ENCODE measurements at regions not wholly inside any gene's neighbourhood (a gene's known extent, or its start where the extent isn't known, plus 50 kb on each side); places are given as distances from the start of the nearest gene placed in this dataset.

GRCh38 chr6:115717062-115717461 lies 343.6 kb downstream of the FRK start:
- DNase-seq: no peak

- no peak for DNase-seq
Observed at GRCh38 chr6:115712291-115712961, 348.3 kb downstream of the FRK start.

GRCh38 chr6:115708850-115709249 lies 351.8 kb downstream of the FRK start:
- DNase-seq: no peak

DNA sequence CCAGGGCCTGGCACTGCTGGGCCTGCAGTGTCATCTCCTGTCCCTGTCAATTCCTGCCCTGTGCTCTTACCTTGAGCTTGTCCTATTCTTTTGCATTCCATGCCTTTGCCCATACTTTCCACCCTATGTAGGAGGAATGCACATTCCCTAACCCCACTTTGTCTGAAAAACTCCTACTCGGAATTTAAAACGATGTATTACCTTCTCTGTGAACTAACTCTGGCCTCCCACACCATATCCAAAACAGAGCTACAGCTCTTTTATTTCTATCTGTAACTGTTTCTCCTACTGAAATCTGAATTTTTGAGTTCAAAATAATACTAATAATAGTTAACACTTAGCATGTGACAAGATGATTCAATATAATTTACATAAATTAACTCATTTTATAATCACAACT lies 353.7 kb downstream of the FRK start:
- no peak for DNase-seq

DNA sequence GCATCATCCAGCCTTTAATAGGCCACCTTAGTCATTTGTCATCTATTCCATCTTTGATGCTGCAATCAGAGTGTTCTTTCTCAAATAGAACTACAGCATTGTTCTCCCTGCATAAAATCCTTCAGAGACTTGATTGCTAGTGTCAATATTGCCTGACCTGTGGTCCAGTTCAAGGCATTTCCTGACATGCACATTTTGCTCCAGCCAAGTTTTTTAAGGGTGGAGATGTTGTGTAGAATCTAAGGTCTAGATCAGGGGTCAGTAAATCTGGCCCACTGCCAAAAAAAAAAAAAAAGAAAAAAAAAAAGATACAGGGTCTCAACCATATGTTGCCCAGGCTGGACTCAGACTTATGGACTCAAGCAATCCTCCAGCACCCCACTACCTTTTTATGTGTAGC lies 354.4 kb downstream of the FRK start:
- peak; percentile 3 for DNase-seq

- no peak for DNase-seq
Observed at GRCh38 chr6:115704028-115704427, 356.7 kb downstream of the FRK start.

GRCh38 chr6:115691433-115691832 lies 369.3 kb downstream of the FRK start:
- DNase-seq: no peak

- no peak for DNase-seq
Observed at GRCh38 chr6:115690854-115691253, 369.8 kb downstream of the FRK start.

GRCh38 chr6:115681978-115682775 lies 378.5 kb downstream of the FRK start:
- no peak for DNase-seq

GRCh38 chr6:115680621-115681020 lies 380.1 kb downstream of the FRK start:
- DNase-seq: no peak

DNA sequence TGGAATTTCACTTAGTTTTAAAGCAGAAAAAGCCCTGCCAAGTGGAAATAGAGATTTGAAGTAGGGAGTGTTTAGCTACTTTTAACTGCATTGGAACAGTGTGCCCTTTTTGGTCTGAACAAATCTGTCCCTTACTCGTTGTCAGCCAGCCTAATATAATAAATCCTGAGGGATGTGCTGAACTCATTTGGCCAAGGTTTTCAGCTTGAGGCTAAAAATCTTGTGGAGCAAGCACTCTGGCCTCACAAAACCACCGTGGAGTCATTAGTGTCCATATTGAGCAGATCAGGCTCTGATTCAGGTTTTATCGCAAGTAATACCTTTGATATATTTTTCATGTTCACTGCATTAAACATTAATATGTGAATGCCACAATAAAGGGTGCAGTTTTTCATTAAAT lies 383.5 kb downstream of the FRK start:
- no peak for DNase-seq

GRCh38 chr6:115675443-115675842 lies 385.2 kb downstream of the FRK start:
- peak; percentile 33 for DNase-seq

- no peak for DNase-seq
Observed at GRCh38 chr6:115668781-115669180, 391.9 kb downstream of the FRK start.

- no peak for DNase-seq
Observed at GRCh38 chr6:115668211-115668610, 392.5 kb downstream of the FRK start.

GRCh38 chr6:115667478-115668026 lies 393.1 kb downstream of the FRK start:
- no peak for DNase-seq

- no peak for DNase-seq
Observed at GRCh38 chr6:115666997-115667396, 393.7 kb downstream of the FRK start.

- no peak for DNase-seq
Observed at GRCh38 chr6:115665310-115665709, 395.4 kb downstream of the FRK start.

GRCh38 chr6:115663681-115664080 lies 397.0 kb downstream of the FRK start:
- no peak for DNase-seq

DNA sequence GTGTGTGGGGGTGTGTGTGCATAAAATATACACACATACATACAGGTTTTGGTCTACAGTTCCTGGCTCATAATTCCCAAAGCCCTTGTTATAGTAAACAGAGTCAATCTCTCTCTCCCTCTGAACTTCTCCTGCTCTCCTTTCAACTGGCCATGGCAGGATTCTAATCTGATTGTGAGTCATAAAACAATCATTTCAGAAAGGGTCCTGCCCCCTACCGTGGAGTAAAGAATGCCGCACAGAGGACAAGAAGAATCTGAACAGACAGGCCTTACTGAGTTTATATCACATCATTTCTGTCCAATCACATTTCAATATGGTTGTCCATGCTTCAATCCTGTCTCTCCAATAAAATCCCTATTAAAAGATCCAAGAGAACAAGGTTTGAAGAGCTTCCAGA lies 416.9 kb downstream of the FRK start:
- peak; percentile 35 for DNase-seq

- DNase-seq: peak; percentile 36
Observed at GRCh38 chr6:115634887-115635286, 425.8 kb downstream of the FRK start.

GRCh38 chr6:115634131-115634530 lies 426.6 kb downstream of the FRK start:
- DNase-seq: no peak

GRCh38 chr6:115631028-115631427 lies 429.7 kb downstream of the FRK start:
- DNase-seq: no peak

GRCh38 chr6:115630424-115631024 lies 430.2 kb downstream of the FRK start:
- DNase-seq: no peak

DNA sequence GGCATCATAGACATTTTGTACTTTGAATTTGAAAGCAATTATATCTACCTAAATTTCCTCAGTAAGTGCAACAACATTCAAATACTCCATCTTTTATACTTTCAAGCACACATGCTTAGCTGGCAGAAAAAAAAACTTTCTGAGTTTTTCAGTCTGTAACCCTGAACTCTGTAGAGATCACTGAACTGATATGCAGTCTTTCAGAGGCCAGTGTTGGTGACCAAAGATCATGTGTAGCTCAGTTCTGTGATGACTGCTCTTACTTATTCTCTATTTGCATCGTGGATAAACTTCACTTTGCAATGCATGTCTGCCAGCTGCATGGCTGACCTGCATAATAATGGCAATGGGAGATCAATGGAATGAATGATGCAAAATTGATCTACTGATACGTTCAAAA lies 431.3 kb downstream of the FRK start:
- peak; percentile 26 for DNase-seq

All from DMS53 (cell line).